ENCODE measurements at regions not wholly inside any gene's neighbourhood (a gene's known extent, or its start where the extent isn't known, plus 50 kb on each side); places are given as distances from the start of the nearest gene placed in this dataset.
A peak's percentile ranks its signal among the peaks of the same experiment; 100 is the strongest.

DNA sequence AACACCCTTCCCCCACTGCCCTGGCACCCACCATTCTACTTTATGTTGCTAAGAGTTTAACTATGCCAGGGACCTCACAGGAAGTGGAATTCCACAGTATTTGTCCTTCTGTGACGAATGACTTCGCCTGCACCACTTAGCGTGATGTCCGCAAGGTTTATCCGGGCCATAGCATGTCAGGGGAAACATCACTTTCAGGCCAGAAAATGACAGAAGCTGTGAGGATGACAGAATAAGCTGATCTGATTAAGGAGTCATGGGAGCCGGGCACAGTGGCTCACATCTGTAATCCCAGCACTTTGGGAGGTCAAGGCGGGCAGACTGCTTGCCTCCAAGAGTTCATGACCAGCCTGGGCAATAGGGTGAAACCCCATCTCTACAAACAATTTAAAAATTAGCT lies 248.8 kb downstream of the EIPR1 start:
- H3K27me3 ChIP-seq: no peaks in the 10 kb centered on the region
- H3K36me3 ChIP-seq: no peaks in the 10 kb centered on the region
- intact Hi-C loops (cut with DNase I): no loop called here
- DNase-seq: peak; percentile 21
- no peak for ATAC-seq
- no peak overlapping the region for H3K4me3 ChIP-seq
- H3K27ac ChIP-seq: no peak overlapping the region
- TF ChIP-seq, protein P1, sequence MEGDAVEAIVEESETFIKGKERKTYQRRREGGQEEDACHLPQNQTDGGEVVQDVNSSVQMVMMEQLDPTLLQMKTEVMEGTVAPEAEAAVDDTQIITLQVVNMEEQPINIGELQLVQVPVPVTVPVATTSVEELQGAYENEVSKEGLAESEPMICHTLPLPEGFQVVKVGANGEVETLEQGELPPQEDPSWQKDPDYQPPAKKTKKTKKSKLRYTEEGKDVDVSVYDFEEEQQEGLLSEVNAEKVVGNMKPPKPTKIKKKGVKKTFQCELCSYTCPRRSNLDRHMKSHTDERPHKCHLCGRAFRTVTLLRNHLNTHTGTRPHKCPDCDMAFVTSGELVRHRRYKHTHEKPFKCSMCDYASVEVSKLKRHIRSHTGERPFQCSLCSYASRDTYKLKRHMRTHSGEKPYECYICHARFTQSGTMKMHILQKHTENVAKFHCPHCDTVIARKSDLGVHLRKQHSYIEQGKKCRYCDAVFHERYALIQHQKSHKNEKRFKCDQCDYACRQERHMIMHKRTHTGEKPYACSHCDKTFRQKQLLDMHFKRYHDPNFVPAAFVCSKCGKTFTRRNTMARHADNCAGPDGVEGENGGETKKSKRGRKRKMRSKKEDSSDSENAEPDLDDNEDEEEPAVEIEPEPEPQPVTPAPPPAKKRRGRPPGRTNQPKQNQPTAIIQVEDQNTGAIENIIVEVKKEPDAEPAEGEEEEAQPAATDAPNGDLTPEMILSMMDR (IDR thresholded peaks at IDR 0.05): no peak
- H3K9me3 ChIP-seq: no peaks in the 10 kb centered on the region
- no peaks in the 10 kb centered on the region for H3K4me1 ChIP-seq

DNA sequence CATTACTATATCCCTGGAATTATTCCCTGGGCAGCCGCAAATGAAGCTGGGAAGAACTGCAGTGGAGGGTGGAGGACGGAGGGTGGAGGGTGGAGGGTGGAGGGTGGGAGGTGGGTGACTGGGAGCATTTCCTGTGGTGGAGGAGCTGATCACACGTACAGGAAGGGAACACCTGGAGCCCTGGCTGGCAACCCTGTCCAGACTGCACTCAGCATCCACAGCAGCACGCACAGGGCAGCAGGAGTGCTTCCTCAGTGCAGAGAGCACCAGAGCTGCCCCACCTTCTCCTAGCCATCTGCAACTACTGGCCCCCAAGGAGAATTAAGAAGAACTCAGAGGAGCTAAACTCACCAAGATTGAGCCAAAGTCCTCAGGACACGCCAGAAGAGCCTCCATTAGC lies 249.9 kb downstream of the EIPR1 start:
- DNase-seq: peak; percentile 46
- ATAC-seq: no peak
- TF ChIP-seq, protein P1 (IDR thresholded peaks at IDR 0.05): no peak
- no peak overlapping the region for H3K4me3 ChIP-seq
- H3K27me3 ChIP-seq: no peaks in the 10 kb centered on the region
- no peaks in the 10 kb centered on the region for H3K9me3 ChIP-seq
- intact Hi-C loops (cut with DNase I): no loop called here
- H3K4me1 ChIP-seq: no peaks in the 10 kb centered on the region
- H3K36me3 ChIP-seq: no peaks in the 10 kb centered on the region
- no peak overlapping the region for H3K27ac ChIP-seq

DNA sequence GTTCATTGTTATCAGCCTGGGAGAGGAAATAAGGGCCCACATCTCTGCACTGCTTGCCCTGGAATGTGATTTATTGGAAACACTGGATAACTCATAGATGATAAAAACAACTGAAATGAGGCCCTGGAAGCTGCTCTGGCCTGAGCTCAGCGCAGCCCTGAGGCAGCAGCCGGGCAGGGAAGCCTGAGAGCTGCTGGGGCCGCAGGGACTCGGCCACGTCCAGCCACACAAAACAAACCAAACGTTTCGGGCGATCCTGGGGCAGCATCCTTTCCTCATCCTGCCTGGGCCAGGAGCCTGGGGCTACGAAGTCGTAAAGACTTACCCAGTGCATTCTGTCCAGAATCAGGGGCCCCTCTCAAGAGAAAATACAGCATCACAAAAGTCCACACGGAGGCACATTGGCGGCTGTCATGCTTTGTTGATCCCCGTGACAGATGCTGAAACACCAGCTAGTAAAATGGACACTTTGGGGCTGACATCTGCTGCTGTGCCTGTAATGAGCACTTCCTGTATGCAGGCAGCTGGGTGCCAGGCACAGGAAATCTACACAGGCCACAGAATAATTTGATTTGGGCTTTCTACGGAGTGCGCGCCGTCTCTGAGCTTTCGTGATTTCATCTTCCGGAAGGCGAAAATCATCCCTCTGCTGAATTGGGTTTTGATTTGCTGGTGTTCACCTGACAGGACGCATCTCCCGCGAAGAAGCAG lies 250.6 kb downstream of the EIPR1 start:
- ATAC-seq: no peak
- intact Hi-C loops (cut with DNase I): no loop called here
- H3K27me3 ChIP-seq: no peaks in the 10 kb centered on the region
- peak; percentile 31 for DNase-seq
- H3K9me3 ChIP-seq: no peaks in the 10 kb centered on the region
- no peak overlapping the region for H3K27ac ChIP-seq
- H3K4me1 ChIP-seq: no peaks in the 10 kb centered on the region
- no peak overlapping the region for H3K4me3 ChIP-seq
- H3K36me3 ChIP-seq: no peaks in the 10 kb centered on the region
- TF ChIP-seq, protein P1 (IDR thresholded peaks at IDR 0.05): no peak

DNA sequence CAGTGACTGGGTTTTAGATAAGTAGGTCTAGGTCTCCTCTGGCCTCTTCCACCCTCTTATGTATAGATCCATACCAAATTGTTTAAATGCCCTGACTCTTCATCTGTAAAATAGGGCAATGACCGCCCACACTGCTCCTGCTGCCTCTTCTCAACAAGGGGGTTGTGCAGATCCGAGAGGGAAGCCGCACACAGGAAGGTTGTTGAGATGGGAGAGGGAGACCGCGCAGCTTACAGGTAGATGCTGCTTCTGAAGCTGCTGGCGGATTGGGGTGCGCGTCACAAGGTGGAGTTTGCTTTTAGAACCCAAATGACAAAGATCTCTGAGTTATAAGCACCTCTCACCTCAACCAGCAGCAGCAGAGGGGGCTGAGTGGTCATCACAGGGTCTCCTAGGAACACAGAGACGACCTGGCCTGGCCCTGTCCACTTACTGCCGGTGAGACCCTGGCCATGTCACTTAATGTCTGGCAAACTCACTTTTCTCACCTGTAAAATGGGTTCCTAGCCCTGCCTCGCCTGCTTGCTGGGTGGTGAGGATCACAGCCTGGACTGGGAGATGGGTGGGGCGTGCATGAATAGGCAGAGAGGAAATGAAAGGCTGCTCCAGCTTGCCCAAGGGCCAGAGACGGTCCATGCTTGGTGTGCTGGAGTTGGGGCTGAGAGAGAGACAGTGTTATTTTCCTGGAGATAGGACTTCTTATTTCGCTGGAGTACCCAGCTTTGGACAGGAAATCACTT lies 251.3 kb downstream of the EIPR1 start:
- DNase-seq: peak; percentile 34
- intact Hi-C loops (cut with DNase I): no loop called here
- Histone ChIP-seq H3K4me3 (no peak overlapping the region), H3K27ac (no peak overlapping the region), H3K9me3 (no peaks in the 10 kb centered on the region), H3K4me1 (no peaks in the 10 kb centered on the region), H3K36me3 (no peaks in the 10 kb centered on the region), H3K27me3 (no peaks in the 10 kb centered on the region)
- TF ChIP-seq, protein P1 (IDR thresholded peaks at IDR 0.05): no peak
- no peak for ATAC-seq

DNA sequence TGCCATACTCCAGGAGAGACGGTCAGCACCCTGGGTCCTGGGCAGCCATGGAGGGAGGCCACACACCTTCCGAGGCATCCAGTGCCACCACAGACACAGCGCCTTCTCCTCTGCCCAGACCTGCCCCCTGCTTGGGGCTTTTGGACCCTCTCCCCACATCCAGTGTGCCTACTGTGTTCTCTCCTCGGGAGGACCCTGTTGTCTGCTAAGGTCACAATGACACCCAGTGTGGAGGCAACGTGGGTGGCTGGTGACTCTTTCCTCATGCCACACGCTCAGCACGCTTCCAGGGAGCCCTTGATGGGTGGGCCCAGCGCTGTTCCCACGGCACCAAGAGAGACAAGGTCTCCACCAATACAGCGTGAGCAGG lies 251.9 kb downstream of the EIPR1 start:
- H3K4me1 ChIP-seq: no peaks in the 10 kb centered on the region
- no peak overlapping the region for H3K4me3 ChIP-seq
- no peaks in the 10 kb centered on the region for H3K27me3 ChIP-seq
- no peak overlapping the region for H3K27ac ChIP-seq
- ATAC-seq (peak; percentile 30), DNase-seq (peak; percentile 46)
- no peaks in the 10 kb centered on the region for H3K9me3 ChIP-seq
- intact Hi-C loops (cut with DNase I): no loop called here
- H3K36me3 ChIP-seq: no peaks in the 10 kb centered on the region
- TF ChIP-seq, protein P1 (IDR thresholded peaks at IDR 0.05): no peak

All from upper lobe of right lung (tissue), 1 donor.